ENCODE measurements at regions not wholly inside any gene's neighbourhood (a gene's known extent, or its start where the extent isn't known, plus 50 kb on each side); places are given as distances from the start of the nearest gene placed in this dataset.

GRCh38 chr7:24504040-24504439 lies 69.2 kb upstream of the PALS2 start:
- no peak for DNase-seq (ENCODE audit: low read depth)
- Histone ChIP-seq H3K4me1 (ENCODE audit: control insufficient read depth, insufficient read depth, low read length) (no peaks in the 10 kb centered on the region), H3K36me3 (ENCODE audit: control insufficient read depth, insufficient read depth, low read length, severe bottlenecking) (no peaks in the 10 kb centered on the region), H3K9me3 (ENCODE audit: control insufficient read depth, low read length) (no peaks in the 10 kb centered on the region), H3K27me3 (replicated peaks; ENCODE audit: control insufficient read depth, insufficient read depth, low read length) (peaks cover 9% of the 10 kb centered on the region), H3K4me3 (ENCODE audit: low read length) (no peak overlapping the region), H3K9ac (ENCODE audit: low read length) (no peak overlapping the region)

GRCh38 chr7:24504836-24505235 lies 68.4 kb upstream of the PALS2 start:
- H3K36me3 ChIP-seq (ENCODE audit: control insufficient read depth, insufficient read depth, low read length, severe bottlenecking): no peaks in the 10 kb centered on the region
- H3K9me3 ChIP-seq (ENCODE audit: control insufficient read depth, low read length): no peaks in the 10 kb centered on the region
- no peaks in the 10 kb centered on the region for H3K4me1 ChIP-seq (ENCODE audit: control insufficient read depth, insufficient read depth, low read length)
- peaks cover 2% of the 10 kb centered on the region for H3K27me3 ChIP-seq (replicated peaks; ENCODE audit: control insufficient read depth, insufficient read depth, low read length)
- no peak overlapping the region for H3K4me3 ChIP-seq (ENCODE audit: low read length)
- DNase-seq (ENCODE audit: low read depth): no peak
- H3K9ac ChIP-seq (ENCODE audit: low read length): no peak overlapping the region

GRCh38 chr7:24505968-24506367 lies 67.3 kb upstream of the PALS2 start:
- DNase-seq (ENCODE audit: low read depth): no peak
- Histone ChIP-seq H3K9me3 (ENCODE audit: control insufficient read depth, low read length) (no peaks in the 10 kb centered on the region), H3K4me3 (ENCODE audit: low read length) (no peak overlapping the region), H3K27me3 (replicated peaks; ENCODE audit: control insufficient read depth, insufficient read depth, low read length) (peaks cover 4% of the 10 kb centered on the region), H3K36me3 (ENCODE audit: control insufficient read depth, insufficient read depth, low read length, severe bottlenecking) (no peaks in the 10 kb centered on the region), H3K9ac (ENCODE audit: low read length) (no peak overlapping the region), H3K4me1 (ENCODE audit: control insufficient read depth, insufficient read depth, low read length) (no peaks in the 10 kb centered on the region)

- Histone ChIP-seq H3K9me3 (ENCODE audit: control insufficient read depth, low read length) (no peaks in the 10 kb centered on the region), H3K4me1 (ENCODE audit: control insufficient read depth, insufficient read depth, low read length) (no peaks in the 10 kb centered on the region), H3K36me3 (ENCODE audit: control insufficient read depth, insufficient read depth, low read length, severe bottlenecking) (no peaks in the 10 kb centered on the region), H3K27me3 (replicated peaks; ENCODE audit: control insufficient read depth, insufficient read depth, low read length) (peaks cover 6% of the 10 kb centered on the region), H3K9ac (ENCODE audit: low read length) (no peak overlapping the region), H3K4me3 (ENCODE audit: low read length) (no peak overlapping the region)
- no peak for DNase-seq (ENCODE audit: low read depth)
Measured at GRCh38 chr7:24508316-24508715, 64.9 kb upstream of the PALS2 start.

GRCh38 chr7:24510759-24511158 lies 62.5 kb upstream of the PALS2 start:
- H3K27me3 ChIP-seq (replicated peaks; ENCODE audit: control insufficient read depth, insufficient read depth, low read length): peaks cover 15% of the 10 kb centered on the region
- H3K4me3 ChIP-seq (ENCODE audit: low read length): no peak overlapping the region
- no peaks in the 10 kb centered on the region for H3K4me1 ChIP-seq (ENCODE audit: control insufficient read depth, insufficient read depth, low read length)
- no peak overlapping the region for H3K9ac ChIP-seq (ENCODE audit: low read length)
- DNase-seq (ENCODE audit: low read depth): no peak
- H3K9me3 ChIP-seq (ENCODE audit: control insufficient read depth, low read length): no peaks in the 10 kb centered on the region
- no peaks in the 10 kb centered on the region for H3K36me3 ChIP-seq (ENCODE audit: control insufficient read depth, insufficient read depth, low read length, severe bottlenecking)

- no peaks in the 10 kb centered on the region for H3K4me1 ChIP-seq (ENCODE audit: control insufficient read depth, insufficient read depth, low read length)
- peaks cover 11% of the 10 kb centered on the region for H3K27me3 ChIP-seq (replicated peaks; ENCODE audit: control insufficient read depth, insufficient read depth, low read length)
- DNase-seq (ENCODE audit: low read depth): no peak
- no peak overlapping the region for H3K4me3 ChIP-seq (ENCODE audit: low read length)
- H3K9ac ChIP-seq (ENCODE audit: low read length): no peak overlapping the region
- H3K9me3 ChIP-seq (ENCODE audit: control insufficient read depth, low read length): no peaks in the 10 kb centered on the region
- H3K36me3 ChIP-seq (ENCODE audit: control insufficient read depth, insufficient read depth, low read length, severe bottlenecking): no peaks in the 10 kb centered on the region
Measured at GRCh38 chr7:24517166-24517565, 56.1 kb upstream of the PALS2 start.

- DNase-seq (ENCODE audit: low read depth): no peak
- H3K9ac ChIP-seq (ENCODE audit: low read length): no peak overlapping the region
Measured at GRCh38 chr7:24521917-24522623, 51.2 kb upstream of the PALS2 start.

More at GRCh38 chr7:24521917-24522623, 51.2 kb upstream of the PALS2 start:
- Histone ChIP-seq H3K4me1 (ENCODE audit: control insufficient read depth, insufficient read depth, low read length) (no peaks in the 10 kb centered on the region), H3K9me3 (ENCODE audit: control insufficient read depth, low read length) (no peaks in the 10 kb centered on the region), H3K36me3 (ENCODE audit: control insufficient read depth, insufficient read depth, low read length, severe bottlenecking) (no peaks in the 10 kb centered on the region), H3K27me3 (replicated peaks; ENCODE audit: control insufficient read depth, insufficient read depth, low read length) (no peaks in the 10 kb centered on the region), H3K4me3 (ENCODE audit: low read length) (no peak overlapping the region)
